Left forelimb (tissue), 1 donor: ENCODE measurements at regions not wholly inside any gene's neighbourhood (a gene's known extent, or its start where the extent isn't known, plus 50 kb on each side); places are given as distances from the start of the nearest gene placed in this dataset.

Experiments
- DNase-seq: peaks from one replicate; pipeline ENCODE4 v3.0.0-alpha.2; 2018; ENCODE audit warnings: low spot score

GRCh38 chr18:22847392-22847791 lies 85.7 kb upstream of the RBBP8 start:
- DNase-seq, result no peak

- no peak for DNase-seq
Observed at GRCh38 chr18:22847867-22848451, 85.2 kb upstream of the RBBP8 start.

GRCh38 chr18:22848615-22849014 lies 84.5 kb upstream of the RBBP8 start:
- DNase-seq, result no peak

- no peak for DNase-seq
Observed at GRCh38 chr18:22856870-22857269, 76.3 kb upstream of the RBBP8 start.

- no peak for DNase-seq
Observed at GRCh38 chr18:22858121-22858520, 75.0 kb upstream of the RBBP8 start.

- no peak for DNase-seq
Observed at GRCh38 chr18:22860807-22861206, 72.3 kb upstream of the RBBP8 start.

GRCh38 chr18:22865354-22866116 lies 67.6 kb upstream of the RBBP8 start:
- no peak for DNase-seq

GRCh38 chr18:22868831-22869230 lies 64.3 kb upstream of the RBBP8 start:
- no peak for DNase-seq

GRCh38 chr18:22871809-22872525 lies 61.2 kb upstream of the RBBP8 start:
- DNase-seq, result no peak

GRCh38 chr18:22872900-22873537 lies 60.1 kb upstream of the RBBP8 start:
- no peak for DNase-seq

GRCh38 chr18:22879293-22879692 lies 53.8 kb upstream of the RBBP8 start:
- DNase-seq, result no peak

- DNase-seq, result no peak
Observed at GRCh38 chr18:22882084-22882483, 51.0 kb upstream of the RBBP8 start.

- no peak for DNase-seq
Observed at GRCh38 chr18:22883179-22883578, 49.9 kb upstream of the RBBP8 start.
